ENCODE measurements at regions not wholly inside any gene's neighbourhood (a gene's known extent, or its start where the extent isn't known, plus 50 kb on each side); places are given as distances from the start of the nearest gene placed in this dataset.
"Not testable (repeated sequence)": the region's sequence is repeated elsewhere in the genome, so short reads cannot be mapped to it uniquely, and the experiment has no call there.

GRCh38 chr14:57073986-57074385 is 194.7 kb downstream of the EXOC5 start:
- Mint-ChIP-seq H3K36me3 (no peaks in the 10 kb centered on the region), H3K27me3 (peaks cover 4% of the 10 kb centered on the region), H3K9me3 (no peaks in the 10 kb centered on the region)

GRCh38 chr14:57071639-57072038 is 197.1 kb downstream of the EXOC5 start:
- Mint-ChIP-seq H3K27ac (no peak overlapping the region), H3K4me1 (peaks cover 0 to 4% (median 0%) of the 10 kb centered on the region in 3 donors), H3K4me3 (no peak overlapping the region), H3K36me3 (no peaks in the 10 kb centered on the region), H3K9me3 (no peaks in the 10 kb centered on the region), H3K27me3 (peaks cover 9% of the 10 kb centered on the region)

More at GRCh38 chr14:57073986-57074385, 194.7 kb downstream of the EXOC5 start:
- H3K27ac Mint-ChIP-seq = no peak overlapping the region
- no peak overlapping the region for H3K4me3 Mint-ChIP-seq
- H3K4me1 Mint-ChIP-seq = no peaks in the 10 kb centered on the region

GRCh38 chr14:57069702-57070101 is 199.0 kb downstream of the EXOC5 start:
- Mint-ChIP-seq H3K4me3 (no peak overlapping the region), H3K36me3 (no peaks in the 10 kb centered on the region), H3K27me3 (peaks cover 7% of the 10 kb centered on the region), H3K4me1 (peaks cover 0 to 4% (median 0%) of the 10 kb centered on the region in 3 donors), H3K27ac (no peak overlapping the region), H3K9me3 (no peaks in the 10 kb centered on the region)

GRCh38 chr14:57068511-57068910 is 200.2 kb downstream of the EXOC5 start:
- Mint-ChIP-seq H3K27ac (no peak overlapping the region), H3K4me3 (no peak overlapping the region), H3K27me3 (peaks cover 7% of the 10 kb centered on the region), H3K36me3 (no peaks in the 10 kb centered on the region), H3K4me1 (peaks cover 0 to 4% (median 0%) of the 10 kb centered on the region in 3 donors), H3K9me3 (no peaks in the 10 kb centered on the region)

- H3K27me3 Mint-ChIP-seq = peaks cover 7% of the 10 kb centered on the region
- peaks cover 1% of the 10 kb centered on the region for H3K36me3 Mint-ChIP-seq
- no peaks in the 10 kb centered on the region for H3K9me3 Mint-ChIP-seq
- peak overlapping the region in 2 of 4 donors; percentile 19 to 70 for H3K4me3 Mint-ChIP-seq
- no peak overlapping the region for H3K27ac Mint-ChIP-seq
- H3K4me1 Mint-ChIP-seq = peaks cover 0 to 4% (median 2%) of the 10 kb centered on the region in 3 donors
Observed at GRCh38 chr14:57066887-57067513, 201.7 kb downstream of the EXOC5 start.

- peaks cover 0 to 4% (median 2%) of the 10 kb centered on the region in 3 donors for H3K4me1 Mint-ChIP-seq
- no peaks in the 10 kb centered on the region for H3K9me3 Mint-ChIP-seq
- no peak overlapping the region for H3K4me3 Mint-ChIP-seq
- H3K36me3 Mint-ChIP-seq = peaks cover 1% of the 10 kb centered on the region
- H3K27ac Mint-ChIP-seq = no peak overlapping the region
- peaks cover 7% of the 10 kb centered on the region for H3K27me3 Mint-ChIP-seq
Observed at GRCh38 chr14:57066463-57066862, 202.2 kb downstream of the EXOC5 start.

GRCh38 chr14:57061009-57061711 is 207.5 kb downstream of the EXOC5 start:
- Mint-ChIP-seq H3K36me3 (peaks cover 1% of the 10 kb centered on the region), H3K4me3 (no peak overlapping the region), H3K27ac (peak overlapping the region in 1 of 3 donors; percentile 65), H3K27me3 (peaks cover 1% of the 10 kb centered on the region), H3K9me3 (no peaks in the 10 kb centered on the region), H3K4me1 (peaks cover 4 to 7% (median 5%) of the 10 kb centered on the region in 3 donors)

- Mint-ChIP-seq H3K9me3 (no peaks in the 10 kb centered on the region), H3K4me1 (peaks cover 4 to 7% (median 5%) of the 10 kb centered on the region in 3 donors), H3K36me3 (peaks cover 1% of the 10 kb centered on the region), H3K27me3 (peaks cover 1% of the 10 kb centered on the region), H3K27ac (peak overlapping the region in 1 of 3 donors; percentile 65), H3K4me3 (peak overlapping the region in 1 of 4 donors; percentile 1)
Observed at GRCh38 chr14:57060276-57060955, 208.3 kb downstream of the EXOC5 start.

GRCh38 chr14:57058319-57058718 is 210.4 kb downstream of the EXOC5 start:
- H3K4me3 Mint-ChIP-seq = no peak overlapping the region
- H3K27me3 Mint-ChIP-seq = peaks cover 3% of the 10 kb centered on the region
- peaks cover 1% of the 10 kb centered on the region for H3K36me3 Mint-ChIP-seq
- H3K27ac Mint-ChIP-seq = no peak overlapping the region
- peaks cover 4 to 7% (median 5%) of the 10 kb centered on the region in 3 donors for H3K4me1 Mint-ChIP-seq
- H3K9me3 Mint-ChIP-seq = peaks cover 0 to 1% (median 0%) of the 10 kb centered on the region in 3 donors

- Mint-ChIP-seq H3K9me3 (peaks cover 0 to 1% (median 0%) of the 10 kb centered on the region in 3 donors), H3K27ac (no peak overlapping the region), H3K4me1 (peaks cover 3 to 7% (median 4%) of the 10 kb centered on the region in 3 donors), H3K36me3 (no peaks in the 10 kb centered on the region), H3K4me3 (no peak overlapping the region), H3K27me3 (peaks cover 3% of the 10 kb centered on the region)
Observed at GRCh38 chr14:57057803-57058202, 210.9 kb downstream of the EXOC5 start.

- H3K4me3 Mint-ChIP-seq, H3K36me3 Mint-ChIP-seq, H3K9me3 Mint-ChIP-seq, H3K27ac Mint-ChIP-seq, H3K27me3 Mint-ChIP-seq, H3K4me1 Mint-ChIP-seq: not testable (repeated sequence)
Observed at GRCh38 chr14:57056522-57056921, 212.2 kb downstream of the EXOC5 start.

- H3K4me1 Mint-ChIP-seq = peaks cover 0 to 1% (median 0%) of the 10 kb centered on the region in 3 donors
- no peaks in the 10 kb centered on the region for H3K36me3 Mint-ChIP-seq
- H3K9me3 Mint-ChIP-seq = peaks cover 0 to 3% (median 1%) of the 10 kb centered on the region in 3 donors
- H3K27ac Mint-ChIP-seq = no peak overlapping the region
- H3K4me3 Mint-ChIP-seq = no peak overlapping the region
- peaks cover 8% of the 10 kb centered on the region for H3K27me3 Mint-ChIP-seq
Observed at GRCh38 chr14:57052705-57053302, 215.9 kb downstream of the EXOC5 start.

- H3K4me1 Mint-ChIP-seq = peaks cover 0 to 1% (median 0%) of the 10 kb centered on the region in 3 donors
- no peaks in the 10 kb centered on the region for H3K36me3 Mint-ChIP-seq
- peaks cover 7% of the 10 kb centered on the region for H3K27me3 Mint-ChIP-seq
- peaks cover 0 to 3% (median 1%) of the 10 kb centered on the region in 3 donors for H3K9me3 Mint-ChIP-seq
- H3K27ac Mint-ChIP-seq = no peak overlapping the region
- H3K4me3 Mint-ChIP-seq = no peak overlapping the region
Observed at GRCh38 chr14:57051633-57052032, 217.1 kb downstream of the EXOC5 start.

GRCh38 chr14:57049848-57050247 is 218.9 kb downstream of the EXOC5 start:
- Mint-ChIP-seq H3K4me1 (peaks cover 0 to 2% (median 1%) of the 10 kb centered on the region in 3 donors), H3K36me3 (no peaks in the 10 kb centered on the region), H3K9me3 (peaks cover 0 to 3% (median 1%) of the 10 kb centered on the region in 3 donors), H3K27ac (no peak overlapping the region), H3K4me3 (no peak overlapping the region), H3K27me3 (peaks cover 6% of the 10 kb centered on the region)

- no peak overlapping the region for H3K27ac Mint-ChIP-seq
- peaks cover 4% of the 10 kb centered on the region for H3K27me3 Mint-ChIP-seq
- no peak overlapping the region for H3K4me3 Mint-ChIP-seq
- peaks cover 0 to 2% (median 0%) of the 10 kb centered on the region in 3 donors for H3K9me3 Mint-ChIP-seq
- peaks cover 0 to 2% (median 0%) of the 10 kb centered on the region in 3 donors for H3K4me1 Mint-ChIP-seq
- peaks cover 1% of the 10 kb centered on the region for H3K36me3 Mint-ChIP-seq
Observed at GRCh38 chr14:57046175-57046574, 222.5 kb downstream of the EXOC5 start.

Data from IgD-negative memory B cell (primary cell).